ENCODE measurements at regions not wholly inside any gene's neighbourhood (a gene's known extent, or its start where the extent isn't known, plus 50 kb on each side); places are given as distances from the start of the nearest gene placed in this dataset.
"Not testable (repeated sequence)": the region's sequence is repeated elsewhere in the genome, so short reads cannot be mapped to it uniquely, and the experiment has no call there.

- Histone ChIP-seq H3K9me3 (ENCODE audit: control insufficient read depth, insufficient read depth, low read depth, low read length) (no peaks in the 10 kb centered on the region), H3K4me1 (ENCODE audit: control insufficient read depth, insufficient read depth, low read length) (no peaks in the 10 kb centered on the region), H3K36me3 (ENCODE audit: control insufficient read depth in 2 of 2, insufficient read depth in 1 of 2, low read length in 2 of 2) (no peaks in the 10 kb centered on the region), H3K27ac (ENCODE audit: extremely low read depth, low read depth, low read length) (no peak overlapping the region), H3K4me3 (ENCODE audit: low read depth, low read length) (no peak overlapping the region)
- no peak for TF ChIP-seq ELK4 (IDR thresholded peaks at IDR 0.05; ENCODE audit: borderline replicate concordance, low read depth, low read length)
- POLR2A ChIA-PET = no interaction called here
- CTCF ChIA-PET = interaction anchor here (0.6 kb wide), 2 partner anchors 27 to 214 kb away, joined by 3 to 4 read pairs; no protein-coding TSS in a partner anchor
These were observed 67.5 kb upstream of the GPR6 start for GRCh38 chr6:109910571-109910970.

GRCh38 chr6:109912118-109912517 is 66.0 kb upstream of the GPR6 start:
- ChIA-PET CTCF (no interaction called here), POLR2A (no interaction called here)

GRCh38 chr6:109912952-109913351 is 65.2 kb upstream of the GPR6 start:
- Histone ChIP-seq H3K4me1 (ENCODE audit: control insufficient read depth, insufficient read depth, low read length) (no peaks in the 10 kb centered on the region), H3K9me3 (ENCODE audit: control insufficient read depth, insufficient read depth, low read depth, low read length) (no peaks in the 10 kb centered on the region), H3K4me3 (ENCODE audit: low read depth, low read length) (no peak overlapping the region), H3K36me3 (ENCODE audit: control insufficient read depth in 2 of 2, insufficient read depth in 1 of 2, low read length in 2 of 2) (no peaks in the 10 kb centered on the region), H3K27ac (ENCODE audit: extremely low read depth, low read depth, low read length) (no peak overlapping the region)
- CTCF ChIA-PET = interaction anchor here (0.6 to 1.4 kb wide), 2 partner anchors 127 to 885 kb away, joined by 3 read pairs; no protein-coding TSS in a partner anchor
- POLR2A ChIA-PET = no interaction called here
- TF ChIP-seq WT1 (tag by site-specific recombination; IDR thresholded peaks at IDR 0.05) = peak; percentile 62
- no peak for TF ChIP-seq ELK4 (IDR thresholded peaks at IDR 0.05; ENCODE audit: borderline replicate concordance, low read depth, low read length)
- no peak for TF ChIP-seq BCL6B (tag by site-specific recombination; IDR thresholded peaks at IDR 0.05)
- TF ChIP-seq ZNF449 (tag by site-specific recombination; IDR thresholded peaks at IDR 0.05) = no peak
- no peak for TF ChIP-seq ZSCAN30 (tag by site-specific recombination; IDR thresholded peaks at IDR 0.05)
- no peak for TF ChIP-seq ZBTB26 (tag by site-specific recombination; optimal IDR thresholded peaks at IDR 0.05)

More at GRCh38 chr6:109912118-109912517, 66.0 kb upstream of the GPR6 start:
- H3K36me3 ChIP-seq (ENCODE audit: control insufficient read depth in 2 of 2, insufficient read depth in 1 of 2, low read length in 2 of 2) = no peaks in the 10 kb centered on the region
- no peak overlapping the region for H3K27ac ChIP-seq (ENCODE audit: extremely low read depth, low read depth, low read length)
- no peaks in the 10 kb centered on the region for H3K4me1 ChIP-seq (ENCODE audit: control insufficient read depth, insufficient read depth, low read length)
- no peak overlapping the region for H3K4me3 ChIP-seq (ENCODE audit: low read depth, low read length)
- no peaks in the 10 kb centered on the region for H3K9me3 ChIP-seq (ENCODE audit: control insufficient read depth, insufficient read depth, low read depth, low read length)
- TF ChIP-seq HOXA7 (CRISPR knock-in tag; IDR thresholded peaks at IDR 0.05; ENCODE audit: borderline replicate concordance) = no peak
- no peak for TF ChIP-seq TRIM28 (IDR thresholded peaks at IDR 0.05; ENCODE audit: borderline replicate concordance, low read length)
- TF ChIP-seq GLIS2 (tag by site-specific recombination; IDR thresholded peaks at IDR 0.05) = no peak

- CTCF ChIA-PET = interaction anchor here (1.8 kb wide), 1 partner anchor 211 kb away, joined by 4 read pairs; no protein-coding TSS in a partner anchor
- H3K4me1 ChIP-seq (ENCODE audit: control insufficient read depth, insufficient read depth, low read length); H3K27ac ChIP-seq (ENCODE audit: extremely low read depth, low read depth, low read length); H3K36me3 ChIP-seq (ENCODE audit: control insufficient read depth in 2 of 2, insufficient read depth in 1 of 2, low read length in 2 of 2); H3K9me3 ChIP-seq (ENCODE audit: control insufficient read depth, insufficient read depth, low read depth, low read length); H3K4me3 ChIP-seq (ENCODE audit: low read depth, low read length): not testable (repeated sequence)
- POLR2A ChIA-PET = interaction anchor here (0.6 kb wide), 2 partner anchors 19 to 135 kb away, joined by 3 to 6 read pairs; no protein-coding TSS in a partner anchor
- peak; percentile 75; the same call in 1 of the 2 replicates for TF ChIP-seq ZNF513 (tag by site-specific recombination; IDR thresholded peaks at IDR 0.05)
These were observed 62.4 kb upstream of the GPR6 start for GRCh38 chr6:109915748-109916147.

All from HEK293 (cell line).